ENCODE measurements at regions not wholly inside any gene's neighbourhood (a gene's known extent, or its start where the extent isn't known, plus 50 kb on each side); places are given as distances from the start of the nearest gene placed in this dataset.

DNA sequence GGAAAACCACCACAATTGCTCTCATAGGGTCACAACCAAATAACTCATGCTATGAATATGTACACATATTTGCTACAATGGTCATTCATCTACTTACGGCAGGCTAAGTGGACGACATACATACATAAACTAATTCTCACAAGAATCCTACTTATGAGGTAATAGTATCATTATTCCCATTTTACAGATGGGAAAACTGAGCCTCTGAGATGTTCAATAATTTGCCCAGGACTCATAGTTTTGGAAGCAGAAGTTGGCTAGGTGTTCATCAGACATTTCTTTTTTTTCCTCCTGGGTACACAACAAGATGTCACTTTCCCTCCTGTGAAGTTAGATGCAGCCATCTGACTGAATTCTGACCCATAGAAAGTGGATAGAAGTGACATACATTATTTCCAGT is 89.0 kb upstream of the PKDCC start:
- TF ChIP-seq, protein P1, sequence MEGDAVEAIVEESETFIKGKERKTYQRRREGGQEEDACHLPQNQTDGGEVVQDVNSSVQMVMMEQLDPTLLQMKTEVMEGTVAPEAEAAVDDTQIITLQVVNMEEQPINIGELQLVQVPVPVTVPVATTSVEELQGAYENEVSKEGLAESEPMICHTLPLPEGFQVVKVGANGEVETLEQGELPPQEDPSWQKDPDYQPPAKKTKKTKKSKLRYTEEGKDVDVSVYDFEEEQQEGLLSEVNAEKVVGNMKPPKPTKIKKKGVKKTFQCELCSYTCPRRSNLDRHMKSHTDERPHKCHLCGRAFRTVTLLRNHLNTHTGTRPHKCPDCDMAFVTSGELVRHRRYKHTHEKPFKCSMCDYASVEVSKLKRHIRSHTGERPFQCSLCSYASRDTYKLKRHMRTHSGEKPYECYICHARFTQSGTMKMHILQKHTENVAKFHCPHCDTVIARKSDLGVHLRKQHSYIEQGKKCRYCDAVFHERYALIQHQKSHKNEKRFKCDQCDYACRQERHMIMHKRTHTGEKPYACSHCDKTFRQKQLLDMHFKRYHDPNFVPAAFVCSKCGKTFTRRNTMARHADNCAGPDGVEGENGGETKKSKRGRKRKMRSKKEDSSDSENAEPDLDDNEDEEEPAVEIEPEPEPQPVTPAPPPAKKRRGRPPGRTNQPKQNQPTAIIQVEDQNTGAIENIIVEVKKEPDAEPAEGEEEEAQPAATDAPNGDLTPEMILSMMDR (conservative IDR thresholded peaks at IDR 0.05) = no peak
- no peak for TF ChIP-seq ZFX (IDR thresholded peaks at IDR 0.05)
